GM23338 (cell line): ENCODE measurements at regions not wholly inside any gene's neighbourhood (a gene's known extent, or its start where the extent isn't known, plus 50 kb on each side); places are given as distances from the start of the nearest gene placed in this dataset.

Source experiments
- ATAC-seq: fragments of 200-7000 bp; cut with Tn5 transposase; 3 replicates; pipeline ENCODE4 v1.9.1; 2020
- DNase-seq: peaks from one replicate; pipeline ENCODE4 v3.0.0-alpha.2; 2015; ENCODE audit warnings: low spot score
- H2AFZ ChIP-seq: fragments of 200-600 bp; sonication (generic); 2 replicates; pipeline ENCODE4 v1.8.0; 2016; ENCODE audit warnings: antibody characterized with exemption, mild to moderate bottlenecking, moderate library complexity
- H3F3A ChIP-seq: fragments of 200-600 bp; sonication (generic); replicated peaks from 2 replicates; pipeline ENCODE4 v1.8.0; 2017; ENCODE audit warnings: antibody characterized with exemption, mixed run types, low read depth
- H3K27ac ChIP-seq: fragments of 200-600 bp; sonication (generic); 2 replicates; pipeline ENCODE4 v1.6.1; 2016; ENCODE audit warnings: low read depth
- H3K27me3 ChIP-seq: fragments of 200-600 bp; sonication (generic); 2 replicates; pipeline ENCODE4 v1.8.0; 2016; ENCODE audit warnings: mild to moderate bottlenecking, mixed run types, moderate library complexity; ENCODE audit not compliant: insufficient read depth
- H3K36me3 ChIP-seq: fragments of 200-600 bp; sonication (generic); 2 replicates; pipeline ENCODE4 v1.8.0; 2016; ENCODE audit warnings: mild to moderate bottlenecking; ENCODE audit not compliant: insufficient read depth
- H3K4me1 ChIP-seq: fragments of 200-600 bp; sonication (generic); 2 replicates; pipeline ENCODE4 v1.8.0; 2016; ENCODE audit warnings: mild to moderate bottlenecking, moderate library complexity; ENCODE audit not compliant: insufficient read depth
- H3K4me2 ChIP-seq: fragments of 200-600 bp; sonication (generic); 2 replicates; pipeline ENCODE4 v1.7.1; 2017; ENCODE audit warnings: mixed run types
- H3K4me3 ChIP-seq: fragments of 200-600 bp; sonication (generic); 2 replicates; pipeline ENCODE4 v1.6.1; 2016; ENCODE audit warnings: mixed run types
- H3K79me2 ChIP-seq: fragments of 200-600 bp; sonication (generic); replicated peaks from 2 replicates; pipeline ENCODE4 v1.8.0; 2017; ENCODE audit warnings: mild to moderate bottlenecking; ENCODE audit not compliant: insufficient read depth
- H3K9me2 ChIP-seq: fragments of 200-600 bp; sonication (generic); 2 replicates; pipeline ENCODE4 v1.8.0; 2017; ENCODE audit not compliant: insufficient read depth
- H4K20me1 ChIP-seq: fragments of 200-600 bp; sonication (generic); replicated peaks from 2 replicates; pipeline ENCODE4 v1.8.0; 2017; ENCODE audit warnings: mild to moderate bottlenecking; ENCODE audit not compliant: insufficient read depth
- H3K27ac Mint-ChIP-seq: 2 replicates; pipeline ENCODE4 v1.8.0; 2020; ENCODE audit warnings: inconsistent platforms, mild to moderate bottlenecking, moderate library complexity, mixed read lengths
- H3K27me3 Mint-ChIP-seq: 3 replicates; pipeline ENCODE4 v1.8.0; 2022; ENCODE audit warnings: low read depth, mild to moderate bottlenecking, moderate library complexity, mixed read lengths, inconsistent platforms; ENCODE audit not compliant: insufficient read depth, poor library complexity
- H3K36me3 Mint-ChIP-seq: 3 replicates; pipeline ENCODE4 v1.8.0; 2021; ENCODE audit warnings: low read depth, mild to moderate bottlenecking, inconsistent platforms, moderate library complexity, mixed read lengths
- H3K4me1 Mint-ChIP-seq: 3 replicates; pipeline ENCODE4 v1.8.0; 2020; ENCODE audit warnings: mild to moderate bottlenecking, inconsistent platforms, mixed read lengths
- H3K4me3 Mint-ChIP-seq: 3 replicates; pipeline ENCODE4 v1.8.0; 2021; ENCODE audit warnings: moderate library complexity, mild to moderate bottlenecking, inconsistent platforms, mixed read lengths
- H3K9me3 Mint-ChIP-seq: 3 replicates; pipeline ENCODE4 v1.8.0; 2020; ENCODE audit warnings: moderate library complexity, mild to moderate bottlenecking, inconsistent platforms, mixed read lengths
- CREB1 ChIP-seq: fragments of 250-450 bp; sonication (Bioruptor Pico); IDR thresholded peaks from 2 replicates; pipeline ENCODE4 v1.5.0; 2020; ENCODE audit warnings: low read depth, mild to moderate bottlenecking, moderate library complexity
- ETS1 ChIP-seq: IDR thresholded peaks from 2 replicates; pipeline ENCODE4 v1.6.1; 2016; ENCODE audit warnings: antibody characterized with exemption
- EZH2phosphoT487 ChIP-seq: fragments of 200-600 bp; sonication (generic); IDR thresholded peaks from one replicate; pipeline ENCODE4 v1.8.1; 2018; ENCODE audit warnings: antibody characterized with exemption; ENCODE audit not compliant: unreplicated experiment
- JUNB ChIP-seq: IDR thresholded peaks from one replicate; pipeline ENCODE4 v1.6.1; 2016; ENCODE audit warnings: antibody characterized with exemption; ENCODE audit not compliant: unreplicated experiment
- NANOG ChIP-seq: IDR thresholded peaks from 2 replicates; pipeline ENCODE4 v1.6.1; 2016; ENCODE audit warnings: antibody characterized with exemption, borderline replicate concordance
- POLR2AphosphoS5 ChIP-seq: IDR thresholded peaks from 2 replicates; pipeline ENCODE4 v1.6.1; 2016; ENCODE audit warnings: antibody characterized with exemption, low read depth
- STAT1 ChIP-seq: IDR thresholded peaks from one replicate; pipeline ENCODE4 v1.6.1; 2016; ENCODE audit warnings: antibody characterized with exemption; ENCODE audit not compliant: unreplicated experiment
- ZNF114 ChIP-seq: fragments of 250-450 bp; sonication (Bioruptor Pico); IDR thresholded peaks from 2 replicates; pipeline ENCODE4 v1.5.0; 2020; ENCODE audit warnings: mild to moderate bottlenecking, moderate library complexity
- ZNF331 ChIP-seq: fragments of 250-450 bp; sonication (Bioruptor Pico); IDR thresholded peaks from 2 replicates; pipeline ENCODE4 v1.5.0; 2020; ENCODE audit warnings: low read depth, mild to moderate bottlenecking, moderate library complexity
- TF ChIP-seq, protein P1 (sequence below): IDR thresholded peaks from one replicate; pipeline ENCODE4 v1.6.1; 2018; ENCODE audit warnings: antibody characterized with exemption; ENCODE audit not compliant: unreplicated experiment
- TF ChIP-seq, protein P2 (sequence below), 2 experiments: fragments of 200-600 bp in 1 of 2; sonication (generic) in 1 of 2; conservative IDR thresholded peaks; 2 replicates each; pipeline versions ENCODE4 v1.5.1 to v1.6.1; 2016 to 2017; ENCODE audit warnings: antibody characterized with exemption in 2 of 2, low read depth in 2 of 2, mild to moderate bottlenecking in 2 of 2, moderate library complexity in 1 of 2

DNA sequence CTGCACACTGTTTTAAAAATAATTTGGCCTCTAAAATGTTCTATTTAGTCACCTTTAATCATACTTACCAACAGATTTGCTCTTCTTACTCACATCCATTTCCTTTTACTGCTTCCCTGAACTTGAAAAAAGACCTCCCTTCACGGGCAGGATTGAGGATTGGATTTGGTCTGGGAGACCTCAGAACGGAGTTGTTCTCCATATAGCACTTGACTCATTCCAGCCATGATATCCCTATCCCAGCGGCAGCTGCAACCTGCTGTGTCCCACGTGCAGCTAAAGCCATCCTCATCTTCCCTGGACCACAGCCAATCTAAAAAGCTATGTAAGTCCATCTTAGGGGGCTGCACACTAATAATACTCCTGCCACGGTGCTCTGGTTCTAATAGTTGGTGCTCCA is 97.0 kb upstream of the PTPRM start:
- Histone ChIP-seq H3K4me1 (no peaks in the 10 kb centered on the region), H3K27me3 (no peaks in the 10 kb centered on the region), H3K4me2 (no peak overlapping the region), H3K79me2 (no peaks in the 10 kb centered on the region), H3K9me2 (no peaks in the 10 kb centered on the region), H2AFZ (no peak overlapping the region), H3F3A (no peaks in the 10 kb centered on the region), H3K4me3 (no peak overlapping the region), H3K36me3 (no peaks in the 10 kb centered on the region), H4K20me1 (no peaks in the 10 kb centered on the region), H3K27ac (no peak overlapping the region)
- ATAC-seq (no peak), DNase-seq (no peak)
- H3K27ac Mint-ChIP-seq, result no peak overlapping the region
- peaks cover 3% of the 10 kb centered on the region for H3K27me3 Mint-ChIP-seq
- TF ChIP-seq, protein P1, sequence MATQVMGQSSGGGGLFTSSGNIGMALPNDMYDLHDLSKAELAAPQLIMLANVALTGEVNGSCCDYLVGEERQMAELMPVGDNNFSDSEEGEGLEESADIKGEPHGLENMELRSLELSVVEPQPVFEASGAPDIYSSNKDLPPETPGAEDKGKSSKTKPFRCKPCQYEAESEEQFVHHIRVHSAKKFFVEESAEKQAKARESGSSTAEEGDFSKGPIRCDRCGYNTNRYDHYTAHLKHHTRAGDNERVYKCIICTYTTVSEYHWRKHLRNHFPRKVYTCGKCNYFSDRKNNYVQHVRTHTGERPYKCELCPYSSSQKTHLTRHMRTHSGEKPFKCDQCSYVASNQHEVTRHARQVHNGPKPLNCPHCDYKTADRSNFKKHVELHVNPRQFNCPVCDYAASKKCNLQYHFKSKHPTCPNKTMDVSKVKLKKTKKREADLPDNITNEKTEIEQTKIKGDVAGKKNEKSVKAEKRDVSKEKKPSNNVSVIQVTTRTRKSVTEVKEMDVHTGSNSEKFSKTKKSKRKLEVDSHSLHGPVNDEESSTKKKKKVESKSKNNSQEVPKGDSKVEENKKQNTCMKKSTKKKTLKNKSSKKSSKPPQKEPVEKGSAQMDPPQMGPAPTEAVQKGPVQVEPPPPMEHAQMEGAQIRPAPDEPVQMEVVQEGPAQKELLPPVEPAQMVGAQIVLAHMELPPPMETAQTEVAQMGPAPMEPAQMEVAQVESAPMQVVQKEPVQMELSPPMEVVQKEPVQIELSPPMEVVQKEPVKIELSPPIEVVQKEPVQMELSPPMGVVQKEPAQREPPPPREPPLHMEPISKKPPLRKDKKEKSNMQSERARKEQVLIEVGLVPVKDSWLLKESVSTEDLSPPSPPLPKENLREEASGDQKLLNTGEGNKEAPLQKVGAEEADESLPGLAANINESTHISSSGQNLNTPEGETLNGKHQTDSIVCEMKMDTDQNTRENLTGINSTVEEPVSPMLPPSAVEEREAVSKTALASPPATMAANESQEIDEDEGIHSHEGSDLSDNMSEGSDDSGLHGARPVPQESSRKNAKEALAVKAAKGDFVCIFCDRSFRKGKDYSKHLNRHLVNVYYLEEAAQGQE, result no peak
- TF ChIP-seq NANOG, result no peak
- no peaks in the 10 kb centered on the region for H3K4me1 Mint-ChIP-seq
- H3K9me3 Mint-ChIP-seq, result no peaks in the 10 kb centered on the region
- no peak overlapping the region for H3K4me3 Mint-ChIP-seq
- no peaks in the 10 kb centered on the region for H3K36me3 Mint-ChIP-seq

DNA sequence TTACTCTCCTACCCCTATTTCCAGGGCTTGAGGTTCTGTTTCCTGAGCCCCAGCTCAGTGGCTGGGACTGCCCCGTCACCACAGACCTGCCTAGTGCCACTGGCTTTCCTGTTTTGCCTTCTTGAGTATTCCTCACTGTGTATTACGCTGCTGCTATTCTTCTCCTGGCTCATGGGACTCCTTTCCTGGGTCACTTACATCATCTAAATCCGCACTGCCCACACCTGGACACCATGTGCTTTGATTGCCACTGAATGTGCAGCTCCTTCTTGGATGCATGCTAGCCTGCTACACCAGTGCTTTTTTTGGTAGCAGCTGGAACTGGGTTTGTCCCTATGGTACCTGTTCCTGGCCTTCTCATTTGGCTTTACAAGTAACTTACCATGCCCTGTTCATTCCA is 96.6 kb upstream of the PTPRM start:
- H3K9me3 Mint-ChIP-seq, result no peaks in the 10 kb centered on the region
- TF ChIP-seq ZNF114 (CRISPR knock-in tag) (no peak), ETS1 (no peak), POLR2AphosphoS5 (no peak), EZH2phosphoT487 (no peak), JUNB (no peak), CREB1 (no peak), NANOG (no peak), STAT1 (no peak), ZNF331 (CRISPR knock-in tag) (no peak)
- TF ChIP-seq, protein P1, result no peak
- TF ChIP-seq, protein P2, sequence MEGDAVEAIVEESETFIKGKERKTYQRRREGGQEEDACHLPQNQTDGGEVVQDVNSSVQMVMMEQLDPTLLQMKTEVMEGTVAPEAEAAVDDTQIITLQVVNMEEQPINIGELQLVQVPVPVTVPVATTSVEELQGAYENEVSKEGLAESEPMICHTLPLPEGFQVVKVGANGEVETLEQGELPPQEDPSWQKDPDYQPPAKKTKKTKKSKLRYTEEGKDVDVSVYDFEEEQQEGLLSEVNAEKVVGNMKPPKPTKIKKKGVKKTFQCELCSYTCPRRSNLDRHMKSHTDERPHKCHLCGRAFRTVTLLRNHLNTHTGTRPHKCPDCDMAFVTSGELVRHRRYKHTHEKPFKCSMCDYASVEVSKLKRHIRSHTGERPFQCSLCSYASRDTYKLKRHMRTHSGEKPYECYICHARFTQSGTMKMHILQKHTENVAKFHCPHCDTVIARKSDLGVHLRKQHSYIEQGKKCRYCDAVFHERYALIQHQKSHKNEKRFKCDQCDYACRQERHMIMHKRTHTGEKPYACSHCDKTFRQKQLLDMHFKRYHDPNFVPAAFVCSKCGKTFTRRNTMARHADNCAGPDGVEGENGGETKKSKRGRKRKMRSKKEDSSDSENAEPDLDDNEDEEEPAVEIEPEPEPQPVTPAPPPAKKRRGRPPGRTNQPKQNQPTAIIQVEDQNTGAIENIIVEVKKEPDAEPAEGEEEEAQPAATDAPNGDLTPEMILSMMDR (conservative IDR thresholded peaks at IDR 0.05; ENCODE audit: low read depth in 2 of 2), result no peak

More for the DNA sequence above, 96.6 kb upstream of the PTPRM start:
- H3K79me2 ChIP-seq, result no peaks in the 10 kb centered on the region
- H3K4me2 ChIP-seq, result no peak overlapping the region
- H2AFZ ChIP-seq, result no peak overlapping the region
- H4K20me1 ChIP-seq, result no peaks in the 10 kb centered on the region
- H3K27me3 ChIP-seq, result no peaks in the 10 kb centered on the region
- no peak for DNase-seq
- ATAC-seq, result no peak
- Mint-ChIP-seq H3K4me3 (no peak overlapping the region), H3K4me1 (no peaks in the 10 kb centered on the region), H3K36me3 (no peaks in the 10 kb centered on the region), H3K27me3 (peaks cover 3% of the 10 kb centered on the region), H3K27ac (no peak overlapping the region)
- no peaks in the 10 kb centered on the region for H3K36me3 ChIP-seq
- no peak overlapping the region for H3K4me3 ChIP-seq
- no peak overlapping the region for H3K27ac ChIP-seq
- no peaks in the 10 kb centered on the region for H3F3A ChIP-seq
- H3K4me1 ChIP-seq, result no peaks in the 10 kb centered on the region
- no peaks in the 10 kb centered on the region for H3K9me2 ChIP-seq
